H9 (cell line): ENCODE measurements at regions not wholly inside any gene's neighbourhood (a gene's known extent, or its start where the extent isn't known, plus 50 kb on each side); places are given as distances from the start of the nearest gene placed in this dataset.

Source experiments
- DNase-seq: peaks from one replicate; pipeline ENCODE4 v3.0.0-alpha.2; 2017
- H2AFZ ChIP-seq: one replicate; pipeline ENCODE4 v1.6.1; 2013; ENCODE audit warnings: mild to moderate bottlenecking, low read length, control low read depth, moderate library complexity
- H2AK5ac ChIP-seq: 2 replicates; pipeline ENCODE4 v1.6.1; 2013; ENCODE audit warnings: low read length, control low read depth, mixed read lengths; ENCODE audit not compliant: insufficient read length
- H2BK120ac ChIP-seq: one replicate; pipeline ENCODE4 v1.6.1; 2013; ENCODE audit warnings: low read depth, mild to moderate bottlenecking, low read length, control low read depth, inconsistent platforms; ENCODE audit not compliant: poor library complexity, severe bottlenecking
- H2BK12ac ChIP-seq: 2 replicates; pipeline ENCODE4 v1.6.1; 2013; ENCODE audit warnings: low read length, control low read depth, mixed read lengths, low read depth; ENCODE audit not compliant: insufficient read length
- H2BK15ac ChIP-seq: 2 replicates; pipeline ENCODE4 v1.6.1; 2013; ENCODE audit warnings: low read depth, low read length, control low read depth
- H2BK20ac ChIP-seq: one replicate; pipeline ENCODE4 v1.6.1; 2013; ENCODE audit warnings: low read depth, mild to moderate bottlenecking, low read length, control low read depth, inconsistent platforms; ENCODE audit not compliant: poor library complexity, severe bottlenecking
- H2BK5ac ChIP-seq: 2 replicates; pipeline ENCODE4 v1.6.1; 2013; ENCODE audit warnings: low read length, control low read depth, mixed read lengths; ENCODE audit not compliant: insufficient read length
- H3K14ac ChIP-seq: 2 replicates; pipeline ENCODE4 v1.6.1; 2013; ENCODE audit warnings: low read length, control low read depth; ENCODE audit not compliant: insufficient read depth
- H3K18ac ChIP-seq: 2 replicates; pipeline ENCODE4 v1.6.1; 2013; ENCODE audit warnings: low read depth, mild to moderate bottlenecking, mixed read lengths, low read length, control low read depth; ENCODE audit not compliant: insufficient read length
- H3K23ac ChIP-seq: 2 replicates; pipeline ENCODE4 v1.6.1; 2013; ENCODE audit warnings: low read length, control low read depth, mixed read lengths, low read depth; ENCODE audit not compliant: insufficient read length
- H3K23me2 ChIP-seq: 2 replicates; pipeline ENCODE4 v1.6.1; 2013; ENCODE audit warnings: low read depth, mild to moderate bottlenecking, mixed read lengths, low read length, control low read depth; ENCODE audit not compliant: insufficient read length, poor library complexity, severe bottlenecking
- H3K27ac ChIP-seq: 2 replicates; pipeline ENCODE4 v1.5.1; 2013; ENCODE audit warnings: low read length, control low read depth, mixed read lengths, low read depth; ENCODE audit not compliant: insufficient read length
- H3K27me3 ChIP-seq: 2 replicates; pipeline ENCODE4 v1.6.1; 2013; ENCODE audit warnings: low read length, control low read depth, inconsistent platforms; ENCODE audit not compliant: insufficient read depth
- H3K4ac ChIP-seq: 2 replicates; pipeline ENCODE4 v1.6.1; 2013; ENCODE audit warnings: low read depth, mild to moderate bottlenecking, control low read depth, inconsistent platforms, low read length, moderate library complexity
- H3K4me1 ChIP-seq: 2 replicates; pipeline ENCODE4 v1.6.1; 2013; ENCODE audit warnings: low read length, control low read depth, inconsistent platforms; ENCODE audit not compliant: insufficient read depth
- H3K4me2 ChIP-seq: 2 replicates; pipeline ENCODE4 v1.6.1; 2013; ENCODE audit warnings: low read length, control low read depth, mixed read lengths; ENCODE audit not compliant: insufficient read length, insufficient read depth
- H3K56ac ChIP-seq: 2 replicates; pipeline ENCODE4 v1.6.1; 2013; ENCODE audit warnings: low read depth, mild to moderate bottlenecking, mixed read lengths, low read length, control low read depth; ENCODE audit not compliant: insufficient read length
- H3K79me1 ChIP-seq: 2 replicates; pipeline ENCODE4 v1.6.1; 2013; ENCODE audit warnings: low read depth, mild to moderate bottlenecking, moderate library complexity, low read length, control low read depth, inconsistent platforms; ENCODE audit not compliant: insufficient read depth, poor library complexity, severe bottlenecking
- H3K79me2 ChIP-seq: 2 replicates; pipeline ENCODE4 v1.6.1; 2013; ENCODE audit warnings: low read length, control low read depth, inconsistent platforms; ENCODE audit not compliant: insufficient read depth
- H3K9ac ChIP-seq: 2 replicates; pipeline ENCODE4 v1.6.1; 2013; ENCODE audit warnings: low read length, control low read depth, mixed read lengths; ENCODE audit not compliant: insufficient read length; ENCODE audit errors: extremely low read depth
- H3K9me3 ChIP-seq: one replicate; pipeline ENCODE4 v1.6.1; 2013; ENCODE audit warnings: low read depth, low read length, inconsistent platforms; ENCODE audit not compliant: control insufficient read depth
- H3T11ph ChIP-seq: one replicate; pipeline ENCODE4 v1.6.1; 2013; ENCODE audit warnings: mild to moderate bottlenecking, low read length, control low read depth, inconsistent platforms
- H4K20me1 ChIP-seq: one replicate; pipeline ENCODE4 v1.6.1; 2013; ENCODE audit not compliant: control insufficient read depth, insufficient read length, insufficient read depth
- H4K5ac ChIP-seq: 2 replicates; pipeline ENCODE4 v1.6.1; 2013; ENCODE audit warnings: low read depth, mild to moderate bottlenecking, mixed read lengths, low read length, control low read depth; ENCODE audit not compliant: insufficient read length
- H4K8ac ChIP-seq: replicated peaks from 2 replicates; pipeline ENCODE4 v1.6.1; 2013; ENCODE audit warnings: low read length, control low read depth, mixed read lengths, low read depth; ENCODE audit not compliant: insufficient read length
- H4K91ac ChIP-seq: 2 replicates; pipeline ENCODE4 v1.6.1; 2013; ENCODE audit warnings: low read depth, mild to moderate bottlenecking, moderate library complexity, mixed read lengths, low read length, control low read depth; ENCODE audit not compliant: insufficient read length
- H3K27ac Mint-ChIP-seq, 3 experiments: 2 replicates in 2 of 3; 3 replicates in 1 of 3; pipeline ENCODE4 v1.8.0; 2020 to 2021; ENCODE audit warnings: mixed read lengths in 3 of 3, mild to moderate bottlenecking in 1 of 3, moderate library complexity in 1 of 3
- H3K27me3 Mint-ChIP-seq: 2 replicates; pipeline ENCODE4 v1.8.0; 2021; ENCODE audit warnings: low read depth, mild to moderate bottlenecking, moderate library complexity, mixed read lengths
- H3K36me3 Mint-ChIP-seq, 3 experiments: 2 replicates in 2 of 3; 3 replicates in 1 of 3; pipeline ENCODE4 v1.8.0; 2020 to 2021; ENCODE audit warnings: low read depth in 3 of 3, mixed read lengths in 3 of 3; ENCODE audit not compliant: insufficient read depth in 1 of 3
- H3K4me1 Mint-ChIP-seq, 2 experiments: 2 replicates each; pipeline ENCODE4 v1.8.0; 2020; ENCODE audit warnings: mixed read lengths in 2 of 2
- H3K4me3 Mint-ChIP-seq, 2 experiments: 2 replicates in 1 of 2; 3 replicates in 1 of 2; pipeline ENCODE4 v1.8.0; 2020 to 2021; ENCODE audit warnings: mild to moderate bottlenecking in 2 of 2, mixed read lengths in 2 of 2, moderate library complexity in 1 of 2
- H3K9me3 Mint-ChIP-seq, 2 experiments: 2 replicates in 1 of 2; 3 replicates in 1 of 2; pipeline ENCODE4 v1.8.0; 2020; ENCODE audit warnings: mild to moderate bottlenecking in 2 of 2, mixed read lengths in 2 of 2, moderate library complexity in 1 of 2
- WGBS: extraction: QIAGEN DNeasy Blood & Tissue Kit; methylation state at CpG from one replicate; pipeline ENCODE4 v1.1.7; 2013; ENCODE audit warnings: missing lambda C conversion rate, low lambda C conversion rate, mixed read lengths; ENCODE audit not compliant: insufficient read length; ENCODE audit errors: extremely low coverage; 5-methylcytosine and 5-hydroxymethylcytosine counted together
- TF ChIP-seq, protein P1 (sequence below): fragments of 200-600 bp; sonication (generic); conservative IDR thresholded peaks from 3 replicates; pipeline ENCODE4 v1.8.0; 2021; ENCODE audit warnings: antibody characterized with exemption, mild to moderate bottlenecking

DNA sequence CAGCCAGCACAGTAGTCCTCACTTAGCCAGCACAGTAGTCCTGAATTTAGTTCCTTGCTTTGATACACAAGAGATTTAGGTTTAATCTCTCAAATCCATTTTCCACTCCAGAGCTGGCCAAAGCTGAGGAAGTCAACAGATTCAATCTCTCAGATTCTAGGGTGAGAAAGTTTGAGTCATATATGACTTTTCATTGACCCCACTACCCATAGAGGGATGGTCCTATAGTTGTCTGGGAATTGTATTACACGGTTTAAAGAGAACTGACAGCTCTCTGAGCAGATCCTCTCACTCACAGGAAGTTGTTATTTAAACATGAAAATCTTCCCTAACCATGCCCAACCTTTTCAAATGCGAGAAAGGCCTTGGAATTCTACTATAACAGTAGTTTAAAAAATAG is 641.8 kb upstream of the SEMA3D start:
- Histone ChIP-seq H3K14ac (no peak overlapping the region), H3K23me2 (no peaks in the 10 kb centered on the region), H3K9ac (no peak overlapping the region), H2AK5ac (no peak overlapping the region), H3K9me3 (no peaks in the 10 kb centered on the region), H3T11ph (no peak overlapping the region), H3K79me1 (no peaks in the 10 kb centered on the region), H2AFZ (no peak overlapping the region), H3K27me3 (no peaks in the 10 kb centered on the region), H3K18ac (no peak overlapping the region), H4K20me1 (no peaks in the 10 kb centered on the region), H4K8ac (no peak overlapping the region), H3K4me2 (no peak overlapping the region), H2BK5ac (no peak overlapping the region), H2BK15ac (no peak overlapping the region), H4K91ac (no peak overlapping the region), H3K56ac (no peak overlapping the region), H2BK20ac (no peak overlapping the region), H3K23ac (no peak overlapping the region), H3K4ac (no peak overlapping the region), H3K79me2 (no peaks in the 10 kb centered on the region), H3K4me1 (no peaks in the 10 kb centered on the region), H4K5ac (no peak overlapping the region), H3K27ac (no peak overlapping the region), H2BK12ac (no peak overlapping the region), H2BK120ac (no peak overlapping the region)
- peaks cover 5 to 10% of the 10 kb centered on the region in 2 experiments; a peak in 2 of 4 replicates for H3K4me1 Mint-ChIP-seq
- no peak for DNase-seq
- no peak overlapping the region for H3K4me3 Mint-ChIP-seq
- no peaks in the 10 kb centered on the region for H3K9me3 Mint-ChIP-seq
- H3K27ac Mint-ChIP-seq: no peak overlapping the region
- no CpG with 5 or more reads among the region's 2 CpGs for WGBS
- H3K27me3 Mint-ChIP-seq: no peaks in the 10 kb centered on the region
- TF ChIP-seq, protein P1, sequence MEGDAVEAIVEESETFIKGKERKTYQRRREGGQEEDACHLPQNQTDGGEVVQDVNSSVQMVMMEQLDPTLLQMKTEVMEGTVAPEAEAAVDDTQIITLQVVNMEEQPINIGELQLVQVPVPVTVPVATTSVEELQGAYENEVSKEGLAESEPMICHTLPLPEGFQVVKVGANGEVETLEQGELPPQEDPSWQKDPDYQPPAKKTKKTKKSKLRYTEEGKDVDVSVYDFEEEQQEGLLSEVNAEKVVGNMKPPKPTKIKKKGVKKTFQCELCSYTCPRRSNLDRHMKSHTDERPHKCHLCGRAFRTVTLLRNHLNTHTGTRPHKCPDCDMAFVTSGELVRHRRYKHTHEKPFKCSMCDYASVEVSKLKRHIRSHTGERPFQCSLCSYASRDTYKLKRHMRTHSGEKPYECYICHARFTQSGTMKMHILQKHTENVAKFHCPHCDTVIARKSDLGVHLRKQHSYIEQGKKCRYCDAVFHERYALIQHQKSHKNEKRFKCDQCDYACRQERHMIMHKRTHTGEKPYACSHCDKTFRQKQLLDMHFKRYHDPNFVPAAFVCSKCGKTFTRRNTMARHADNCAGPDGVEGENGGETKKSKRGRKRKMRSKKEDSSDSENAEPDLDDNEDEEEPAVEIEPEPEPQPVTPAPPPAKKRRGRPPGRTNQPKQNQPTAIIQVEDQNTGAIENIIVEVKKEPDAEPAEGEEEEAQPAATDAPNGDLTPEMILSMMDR: no peak
- no peaks in the 10 kb centered on the region for H3K36me3 Mint-ChIP-seq
